H9 (cell line): ENCODE measurements at regions not wholly inside any gene's neighbourhood (a gene's known extent, or its start where the extent isn't known, plus 50 kb on each side); places are given as distances from the start of the nearest gene placed in this dataset.

ENCODE experiments used
- DNase-seq: peaks from one replicate; pipeline ENCODE4 v3.0.0-alpha.2; 2017
- H2AFZ ChIP-seq: one replicate; pipeline ENCODE4 v1.6.1; 2013; ENCODE audit warnings: mild to moderate bottlenecking, low read length, control low read depth, moderate library complexity
- H2AK5ac ChIP-seq: 2 replicates; pipeline ENCODE4 v1.6.1; 2013; ENCODE audit warnings: low read length, control low read depth, mixed read lengths; ENCODE audit not compliant: insufficient read length
- H2BK120ac ChIP-seq: one replicate; pipeline ENCODE4 v1.6.1; 2013; ENCODE audit warnings: low read depth, mild to moderate bottlenecking, low read length, control low read depth, inconsistent platforms; ENCODE audit not compliant: poor library complexity, severe bottlenecking
- H2BK12ac ChIP-seq: 2 replicates; pipeline ENCODE4 v1.6.1; 2013; ENCODE audit warnings: low read length, control low read depth, mixed read lengths, low read depth; ENCODE audit not compliant: insufficient read length
- H2BK15ac ChIP-seq: 2 replicates; pipeline ENCODE4 v1.6.1; 2013; ENCODE audit warnings: low read depth, low read length, control low read depth
- H2BK20ac ChIP-seq: one replicate; pipeline ENCODE4 v1.6.1; 2013; ENCODE audit warnings: low read depth, mild to moderate bottlenecking, low read length, control low read depth, inconsistent platforms; ENCODE audit not compliant: poor library complexity, severe bottlenecking
- H2BK5ac ChIP-seq: 2 replicates; pipeline ENCODE4 v1.6.1; 2013; ENCODE audit warnings: low read length, control low read depth, mixed read lengths; ENCODE audit not compliant: insufficient read length
- H3K14ac ChIP-seq: 2 replicates; pipeline ENCODE4 v1.6.1; 2013; ENCODE audit warnings: low read length, control low read depth; ENCODE audit not compliant: insufficient read depth
- H3K18ac ChIP-seq: 2 replicates; pipeline ENCODE4 v1.6.1; 2013; ENCODE audit warnings: low read depth, mild to moderate bottlenecking, mixed read lengths, low read length, control low read depth; ENCODE audit not compliant: insufficient read length
- H3K23ac ChIP-seq: 2 replicates; pipeline ENCODE4 v1.6.1; 2013; ENCODE audit warnings: low read length, control low read depth, mixed read lengths, low read depth; ENCODE audit not compliant: insufficient read length
- H3K23me2 ChIP-seq: 2 replicates; pipeline ENCODE4 v1.6.1; 2013; ENCODE audit warnings: low read depth, mild to moderate bottlenecking, mixed read lengths, low read length, control low read depth; ENCODE audit not compliant: insufficient read length, poor library complexity, severe bottlenecking
- H3K27ac ChIP-seq: 2 replicates; pipeline ENCODE4 v1.5.1; 2013; ENCODE audit warnings: low read length, control low read depth, mixed read lengths, low read depth; ENCODE audit not compliant: insufficient read length
- H3K27me3 ChIP-seq: 2 replicates; pipeline ENCODE4 v1.6.1; 2013; ENCODE audit warnings: low read length, control low read depth, inconsistent platforms; ENCODE audit not compliant: insufficient read depth
- H3K4ac ChIP-seq: 2 replicates; pipeline ENCODE4 v1.6.1; 2013; ENCODE audit warnings: low read depth, mild to moderate bottlenecking, control low read depth, inconsistent platforms, low read length, moderate library complexity
- H3K4me1 ChIP-seq: 2 replicates; pipeline ENCODE4 v1.6.1; 2013; ENCODE audit warnings: low read length, control low read depth, inconsistent platforms; ENCODE audit not compliant: insufficient read depth
- H3K4me2 ChIP-seq: 2 replicates; pipeline ENCODE4 v1.6.1; 2013; ENCODE audit warnings: low read length, control low read depth, mixed read lengths; ENCODE audit not compliant: insufficient read length, insufficient read depth
- H3K56ac ChIP-seq: 2 replicates; pipeline ENCODE4 v1.6.1; 2013; ENCODE audit warnings: low read depth, mild to moderate bottlenecking, mixed read lengths, low read length, control low read depth; ENCODE audit not compliant: insufficient read length
- H3K79me1 ChIP-seq: 2 replicates; pipeline ENCODE4 v1.6.1; 2013; ENCODE audit warnings: low read depth, mild to moderate bottlenecking, moderate library complexity, low read length, control low read depth, inconsistent platforms; ENCODE audit not compliant: insufficient read depth, poor library complexity, severe bottlenecking
- H3K79me2 ChIP-seq: 2 replicates; pipeline ENCODE4 v1.6.1; 2013; ENCODE audit warnings: low read length, control low read depth, inconsistent platforms; ENCODE audit not compliant: insufficient read depth
- H3K9ac ChIP-seq: 2 replicates; pipeline ENCODE4 v1.6.1; 2013; ENCODE audit warnings: low read length, control low read depth, mixed read lengths; ENCODE audit not compliant: insufficient read length; ENCODE audit errors: extremely low read depth
- H3K9me3 ChIP-seq: one replicate; pipeline ENCODE4 v1.6.1; 2013; ENCODE audit warnings: low read depth, low read length, inconsistent platforms; ENCODE audit not compliant: control insufficient read depth
- H3T11ph ChIP-seq: one replicate; pipeline ENCODE4 v1.6.1; 2013; ENCODE audit warnings: mild to moderate bottlenecking, low read length, control low read depth, inconsistent platforms
- H4K20me1 ChIP-seq: one replicate; pipeline ENCODE4 v1.6.1; 2013; ENCODE audit not compliant: control insufficient read depth, insufficient read length, insufficient read depth
- H4K5ac ChIP-seq: 2 replicates; pipeline ENCODE4 v1.6.1; 2013; ENCODE audit warnings: low read depth, mild to moderate bottlenecking, mixed read lengths, low read length, control low read depth; ENCODE audit not compliant: insufficient read length
- H4K8ac ChIP-seq: replicated peaks from 2 replicates; pipeline ENCODE4 v1.6.1; 2013; ENCODE audit warnings: low read length, control low read depth, mixed read lengths, low read depth; ENCODE audit not compliant: insufficient read length
- H4K91ac ChIP-seq: 2 replicates; pipeline ENCODE4 v1.6.1; 2013; ENCODE audit warnings: low read depth, mild to moderate bottlenecking, moderate library complexity, mixed read lengths, low read length, control low read depth; ENCODE audit not compliant: insufficient read length
- H3K27ac Mint-ChIP-seq, 3 experiments: 2 replicates in 2 of 3; 3 replicates in 1 of 3; pipeline ENCODE4 v1.8.0; 2020 to 2021; ENCODE audit warnings: mixed read lengths in 3 of 3, mild to moderate bottlenecking in 1 of 3, moderate library complexity in 1 of 3
- H3K27me3 Mint-ChIP-seq: 2 replicates; pipeline ENCODE4 v1.8.0; 2021; ENCODE audit warnings: low read depth, mild to moderate bottlenecking, moderate library complexity, mixed read lengths
- H3K36me3 Mint-ChIP-seq, 3 experiments: 2 replicates in 2 of 3; 3 replicates in 1 of 3; pipeline ENCODE4 v1.8.0; 2020 to 2021; ENCODE audit warnings: low read depth in 3 of 3, mixed read lengths in 3 of 3; ENCODE audit not compliant: insufficient read depth in 1 of 3
- H3K4me1 Mint-ChIP-seq, 2 experiments: 2 replicates each; pipeline ENCODE4 v1.8.0; 2020; ENCODE audit warnings: mixed read lengths in 2 of 2
- H3K4me3 Mint-ChIP-seq, 2 experiments: 2 replicates in 1 of 2; 3 replicates in 1 of 2; pipeline ENCODE4 v1.8.0; 2020 to 2021; ENCODE audit warnings: mild to moderate bottlenecking in 2 of 2, mixed read lengths in 2 of 2, moderate library complexity in 1 of 2
- H3K9me3 Mint-ChIP-seq, 2 experiments: 2 replicates in 1 of 2; 3 replicates in 1 of 2; pipeline ENCODE4 v1.8.0; 2020; ENCODE audit warnings: mild to moderate bottlenecking in 2 of 2, mixed read lengths in 2 of 2, moderate library complexity in 1 of 2
- CTCF ChIP-seq: fragments of 200-600 bp; sonication (generic); conservative IDR thresholded peaks from 3 replicates; pipeline ENCODE4 v1.8.0; 2021; ENCODE audit warnings: antibody characterized with exemption, mild to moderate bottlenecking
- WGBS: extraction: QIAGEN DNeasy Blood & Tissue Kit; methylation state at CpG from one replicate; pipeline ENCODE4 v1.1.7; 2013; ENCODE audit warnings: missing lambda C conversion rate, low lambda C conversion rate, mixed read lengths; ENCODE audit not compliant: insufficient read length; ENCODE audit errors: extremely low coverage; 5-methylcytosine and 5-hydroxymethylcytosine counted together

- H3K79me1 ChIP-seq = no peaks in the 10 kb centered on the region
- no peak for TF ChIP-seq CTCF
- H2AK5ac ChIP-seq = no peak overlapping the region
- H3K4me2 ChIP-seq = no peak overlapping the region
- no peak overlapping the region for H2BK12ac ChIP-seq
- H3K27me3 ChIP-seq = no peaks in the 10 kb centered on the region
- H4K20me1 ChIP-seq = no peaks in the 10 kb centered on the region
- no peak overlapping the region for H3K4me3 Mint-ChIP-seq
- no peak overlapping the region for H3K27ac ChIP-seq
- H3K9me3 Mint-ChIP-seq = no peaks in the 10 kb centered on the region
- no peak overlapping the region for H4K5ac ChIP-seq
- H4K91ac ChIP-seq = no peak overlapping the region
- peaks cover 2% of the 10 kb centered on the region for H3K27me3 Mint-ChIP-seq
- WGBS = no CpG with 5 or more reads among the region's 3 CpGs
- no peak overlapping the region for H3K14ac ChIP-seq
- no peak for DNase-seq
- no peaks in the 10 kb centered on the region for H3K36me3 Mint-ChIP-seq
- H3K9me3 ChIP-seq = no peaks in the 10 kb centered on the region
- no peak overlapping the region for H2AFZ ChIP-seq
- no peaks in the 10 kb centered on the region for H3K23me2 ChIP-seq
- H3K23ac ChIP-seq = no peak overlapping the region
- no peaks in the 10 kb centered on the region for H3K79me2 ChIP-seq
- no peak overlapping the region for H3K18ac ChIP-seq
- no peak overlapping the region for H2BK5ac ChIP-seq
- no peak overlapping the region for H3K27ac Mint-ChIP-seq
- H4K8ac ChIP-seq = no peak overlapping the region
- no peaks in the 10 kb centered on the region for H3K4me1 ChIP-seq
- H3T11ph ChIP-seq = no peak overlapping the region
- H3K9ac ChIP-seq = no peak overlapping the region
- H2BK15ac ChIP-seq = no peak overlapping the region
- H3K4ac ChIP-seq = no peak overlapping the region
- H3K56ac ChIP-seq = no peak overlapping the region
- no peaks in the 10 kb centered on the region for H3K4me1 Mint-ChIP-seq
- no peak overlapping the region for H2BK20ac ChIP-seq
- H2BK120ac ChIP-seq = no peak overlapping the region
Observed at GRCh38 chr2:67564626-67565025, 167.5 kb downstream of the ETAA1 start.
